H9 (cell line): ENCODE measurements at regions not wholly inside any gene's neighbourhood (a gene's known extent, or its start where the extent isn't known, plus 50 kb on each side); places are given as distances from the start of the nearest gene placed in this dataset.

Source experiments
- DNase-seq: peaks from one replicate; pipeline ENCODE4 v3.0.0-alpha.2; 2017
- H2AFZ ChIP-seq: one replicate; pipeline ENCODE4 v1.6.1; 2013; ENCODE audit warnings: mild to moderate bottlenecking, low read length, control low read depth, moderate library complexity
- H2AK5ac ChIP-seq: 2 replicates; pipeline ENCODE4 v1.6.1; 2013; ENCODE audit warnings: low read length, control low read depth, mixed read lengths; ENCODE audit not compliant: insufficient read length
- H2BK120ac ChIP-seq: one replicate; pipeline ENCODE4 v1.6.1; 2013; ENCODE audit warnings: low read depth, mild to moderate bottlenecking, low read length, control low read depth, inconsistent platforms; ENCODE audit not compliant: poor library complexity, severe bottlenecking
- H2BK12ac ChIP-seq: 2 replicates; pipeline ENCODE4 v1.6.1; 2013; ENCODE audit warnings: low read length, control low read depth, mixed read lengths, low read depth; ENCODE audit not compliant: insufficient read length
- H2BK15ac ChIP-seq: 2 replicates; pipeline ENCODE4 v1.6.1; 2013; ENCODE audit warnings: low read depth, low read length, control low read depth
- H2BK20ac ChIP-seq: one replicate; pipeline ENCODE4 v1.6.1; 2013; ENCODE audit warnings: low read depth, mild to moderate bottlenecking, low read length, control low read depth, inconsistent platforms; ENCODE audit not compliant: poor library complexity, severe bottlenecking
- H2BK5ac ChIP-seq: 2 replicates; pipeline ENCODE4 v1.6.1; 2013; ENCODE audit warnings: low read length, control low read depth, mixed read lengths; ENCODE audit not compliant: insufficient read length
- H3K14ac ChIP-seq: 2 replicates; pipeline ENCODE4 v1.6.1; 2013; ENCODE audit warnings: low read length, control low read depth; ENCODE audit not compliant: insufficient read depth
- H3K18ac ChIP-seq: 2 replicates; pipeline ENCODE4 v1.6.1; 2013; ENCODE audit warnings: low read depth, mild to moderate bottlenecking, mixed read lengths, low read length, control low read depth; ENCODE audit not compliant: insufficient read length
- H3K23ac ChIP-seq: 2 replicates; pipeline ENCODE4 v1.6.1; 2013; ENCODE audit warnings: low read length, control low read depth, mixed read lengths, low read depth; ENCODE audit not compliant: insufficient read length
- H3K23me2 ChIP-seq: 2 replicates; pipeline ENCODE4 v1.6.1; 2013; ENCODE audit warnings: low read depth, mild to moderate bottlenecking, mixed read lengths, low read length, control low read depth; ENCODE audit not compliant: insufficient read length, poor library complexity, severe bottlenecking
- H3K27ac ChIP-seq: 2 replicates; pipeline ENCODE4 v1.5.1; 2013; ENCODE audit warnings: low read length, control low read depth, mixed read lengths, low read depth; ENCODE audit not compliant: insufficient read length
- H3K27me3 ChIP-seq: 2 replicates; pipeline ENCODE4 v1.6.1; 2013; ENCODE audit warnings: low read length, control low read depth, inconsistent platforms; ENCODE audit not compliant: insufficient read depth
- H3K4ac ChIP-seq: 2 replicates; pipeline ENCODE4 v1.6.1; 2013; ENCODE audit warnings: low read depth, mild to moderate bottlenecking, control low read depth, inconsistent platforms, low read length, moderate library complexity
- H3K4me1 ChIP-seq: 2 replicates; pipeline ENCODE4 v1.6.1; 2013; ENCODE audit warnings: low read length, control low read depth, inconsistent platforms; ENCODE audit not compliant: insufficient read depth
- H3K4me2 ChIP-seq: 2 replicates; pipeline ENCODE4 v1.6.1; 2013; ENCODE audit warnings: low read length, control low read depth, mixed read lengths; ENCODE audit not compliant: insufficient read length, insufficient read depth
- H3K56ac ChIP-seq: 2 replicates; pipeline ENCODE4 v1.6.1; 2013; ENCODE audit warnings: low read depth, mild to moderate bottlenecking, mixed read lengths, low read length, control low read depth; ENCODE audit not compliant: insufficient read length
- H3K79me1 ChIP-seq: 2 replicates; pipeline ENCODE4 v1.6.1; 2013; ENCODE audit warnings: low read depth, mild to moderate bottlenecking, moderate library complexity, low read length, control low read depth, inconsistent platforms; ENCODE audit not compliant: insufficient read depth, poor library complexity, severe bottlenecking
- H3K79me2 ChIP-seq: 2 replicates; pipeline ENCODE4 v1.6.1; 2013; ENCODE audit warnings: low read length, control low read depth, inconsistent platforms; ENCODE audit not compliant: insufficient read depth
- H3K9ac ChIP-seq: 2 replicates; pipeline ENCODE4 v1.6.1; 2013; ENCODE audit warnings: low read length, control low read depth, mixed read lengths; ENCODE audit not compliant: insufficient read length; ENCODE audit errors: extremely low read depth
- H3K9me3 ChIP-seq: one replicate; pipeline ENCODE4 v1.6.1; 2013; ENCODE audit warnings: low read depth, low read length, inconsistent platforms; ENCODE audit not compliant: control insufficient read depth
- H3T11ph ChIP-seq: one replicate; pipeline ENCODE4 v1.6.1; 2013; ENCODE audit warnings: mild to moderate bottlenecking, low read length, control low read depth, inconsistent platforms
- H4K20me1 ChIP-seq: one replicate; pipeline ENCODE4 v1.6.1; 2013; ENCODE audit not compliant: control insufficient read depth, insufficient read length, insufficient read depth
- H4K5ac ChIP-seq: 2 replicates; pipeline ENCODE4 v1.6.1; 2013; ENCODE audit warnings: low read depth, mild to moderate bottlenecking, mixed read lengths, low read length, control low read depth; ENCODE audit not compliant: insufficient read length
- H4K8ac ChIP-seq: replicated peaks from 2 replicates; pipeline ENCODE4 v1.6.1; 2013; ENCODE audit warnings: low read length, control low read depth, mixed read lengths, low read depth; ENCODE audit not compliant: insufficient read length
- H4K91ac ChIP-seq: 2 replicates; pipeline ENCODE4 v1.6.1; 2013; ENCODE audit warnings: low read depth, mild to moderate bottlenecking, moderate library complexity, mixed read lengths, low read length, control low read depth; ENCODE audit not compliant: insufficient read length
- H3K27ac Mint-ChIP-seq, 3 experiments: 2 replicates in 2 of 3; 3 replicates in 1 of 3; pipeline ENCODE4 v1.8.0; 2020 to 2021; ENCODE audit warnings: mixed read lengths in 3 of 3, mild to moderate bottlenecking in 1 of 3, moderate library complexity in 1 of 3
- H3K27me3 Mint-ChIP-seq: 2 replicates; pipeline ENCODE4 v1.8.0; 2021; ENCODE audit warnings: low read depth, mild to moderate bottlenecking, moderate library complexity, mixed read lengths
- H3K36me3 Mint-ChIP-seq, 3 experiments: 2 replicates in 2 of 3; 3 replicates in 1 of 3; pipeline ENCODE4 v1.8.0; 2020 to 2021; ENCODE audit warnings: low read depth in 3 of 3, mixed read lengths in 3 of 3; ENCODE audit not compliant: insufficient read depth in 1 of 3
- H3K4me1 Mint-ChIP-seq, 2 experiments: 2 replicates each; pipeline ENCODE4 v1.8.0; 2020; ENCODE audit warnings: mixed read lengths in 2 of 2
- H3K4me3 Mint-ChIP-seq, 2 experiments: 2 replicates in 1 of 2; 3 replicates in 1 of 2; pipeline ENCODE4 v1.8.0; 2020 to 2021; ENCODE audit warnings: mild to moderate bottlenecking in 2 of 2, mixed read lengths in 2 of 2, moderate library complexity in 1 of 2
- H3K9me3 Mint-ChIP-seq, 2 experiments: 2 replicates in 1 of 2; 3 replicates in 1 of 2; pipeline ENCODE4 v1.8.0; 2020; ENCODE audit warnings: mild to moderate bottlenecking in 2 of 2, mixed read lengths in 2 of 2, moderate library complexity in 1 of 2
- WGBS: extraction: QIAGEN DNeasy Blood & Tissue Kit; methylation state at CpG from one replicate; pipeline ENCODE4 v1.1.7; 2013; ENCODE audit warnings: missing lambda C conversion rate, low lambda C conversion rate, mixed read lengths; ENCODE audit not compliant: insufficient read length; ENCODE audit errors: extremely low coverage; 5-methylcytosine and 5-hydroxymethylcytosine counted together
- TF ChIP-seq, protein P1 (sequence below): fragments of 200-600 bp; sonication (generic); conservative IDR thresholded peaks from 3 replicates; pipeline ENCODE4 v1.8.0; 2021; ENCODE audit warnings: antibody characterized with exemption, mild to moderate bottlenecking

DNA sequence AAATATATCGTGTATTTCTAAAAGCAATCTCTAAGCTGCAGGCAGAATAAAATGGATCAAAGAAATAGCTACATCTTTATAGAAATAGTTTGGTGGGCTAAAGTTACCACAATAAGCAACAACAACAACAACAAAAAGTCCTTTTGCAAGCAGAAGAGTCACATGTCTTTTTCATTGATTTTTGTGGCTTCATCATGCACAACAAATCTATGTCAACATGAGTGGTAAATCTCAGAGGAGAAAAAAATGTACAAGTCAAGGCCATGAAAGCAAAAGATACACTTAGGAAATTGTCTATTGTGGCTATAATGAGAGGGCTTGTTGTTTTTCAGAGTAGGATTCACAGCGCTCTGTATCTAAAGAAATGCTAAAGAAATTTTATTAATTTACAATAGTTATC lies 269.7 kb downstream of the GRB14 start:
- Mint-ChIP-seq H3K9me3 (no peaks in the 10 kb centered on the region), H3K27me3 (no peaks in the 10 kb centered on the region; the same call in 1 of the 2 replicates), H3K36me3 (no peaks in the 10 kb centered on the region), H3K4me3 (no peak overlapping the region), H3K27ac (no peak overlapping the region), H3K4me1 (no peaks in the 10 kb centered on the region)
- Histone ChIP-seq H3K4ac (no peak overlapping the region), H3K27me3 (no peaks in the 10 kb centered on the region), H3K79me2 (no peaks in the 10 kb centered on the region), H3K56ac (no peak overlapping the region), H3K4me2 (no peak overlapping the region), H3K27ac (no peak overlapping the region), H2BK12ac (no peak overlapping the region), H3K23ac (no peak overlapping the region), H2BK15ac (no peak overlapping the region), H4K5ac (no peak overlapping the region), H2AK5ac (no peak overlapping the region), H4K8ac (no peak overlapping the region), H2BK20ac (no peak overlapping the region), H2BK5ac (no peak overlapping the region), H4K20me1 (no peaks in the 10 kb centered on the region), H3K14ac (no peak overlapping the region), H3K9ac (no peak overlapping the region), H2AFZ (no peak overlapping the region), H3T11ph (no peak overlapping the region), H3K18ac (no peak overlapping the region), H3K79me1 (no peaks in the 10 kb centered on the region), H3K4me1 (no peaks in the 10 kb centered on the region), H3K23me2 (no peaks in the 10 kb centered on the region), H3K9me3 (no peaks in the 10 kb centered on the region), H2BK120ac (no peak overlapping the region), H4K91ac (no peak overlapping the region)
- no peak for DNase-seq
- TF ChIP-seq, protein P1, sequence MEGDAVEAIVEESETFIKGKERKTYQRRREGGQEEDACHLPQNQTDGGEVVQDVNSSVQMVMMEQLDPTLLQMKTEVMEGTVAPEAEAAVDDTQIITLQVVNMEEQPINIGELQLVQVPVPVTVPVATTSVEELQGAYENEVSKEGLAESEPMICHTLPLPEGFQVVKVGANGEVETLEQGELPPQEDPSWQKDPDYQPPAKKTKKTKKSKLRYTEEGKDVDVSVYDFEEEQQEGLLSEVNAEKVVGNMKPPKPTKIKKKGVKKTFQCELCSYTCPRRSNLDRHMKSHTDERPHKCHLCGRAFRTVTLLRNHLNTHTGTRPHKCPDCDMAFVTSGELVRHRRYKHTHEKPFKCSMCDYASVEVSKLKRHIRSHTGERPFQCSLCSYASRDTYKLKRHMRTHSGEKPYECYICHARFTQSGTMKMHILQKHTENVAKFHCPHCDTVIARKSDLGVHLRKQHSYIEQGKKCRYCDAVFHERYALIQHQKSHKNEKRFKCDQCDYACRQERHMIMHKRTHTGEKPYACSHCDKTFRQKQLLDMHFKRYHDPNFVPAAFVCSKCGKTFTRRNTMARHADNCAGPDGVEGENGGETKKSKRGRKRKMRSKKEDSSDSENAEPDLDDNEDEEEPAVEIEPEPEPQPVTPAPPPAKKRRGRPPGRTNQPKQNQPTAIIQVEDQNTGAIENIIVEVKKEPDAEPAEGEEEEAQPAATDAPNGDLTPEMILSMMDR: no peak
- no CpG with 5 or more reads among the region's 2 CpGs for WGBS
